B cell (primary cell): ENCODE measurements at regions not wholly inside any gene's neighbourhood (a gene's known extent, or its start where the extent isn't known, plus 50 kb on each side); places are given as distances from the start of the nearest gene placed in this dataset.

ENCODE experiments used
- EZH2 ChIP-seq: IDR thresholded peaks from 2 replicates; pipeline ENCODE4 v1.6.1; 2012; ENCODE audit warnings: borderline replicate concordance, low read depth, mild to moderate bottlenecking, moderate library complexity, low read length; ENCODE audit not compliant: insufficient read depth, poor library complexity, severe bottlenecking
- TF ChIP-seq, protein P1 (sequence below): fragments of 200-600 bp; IDR thresholded peaks from one replicate; pipeline ENCODE4 v1.8.0; 2022; ENCODE audit warnings: antibody characterized with exemption, mild to moderate bottlenecking

DNA sequence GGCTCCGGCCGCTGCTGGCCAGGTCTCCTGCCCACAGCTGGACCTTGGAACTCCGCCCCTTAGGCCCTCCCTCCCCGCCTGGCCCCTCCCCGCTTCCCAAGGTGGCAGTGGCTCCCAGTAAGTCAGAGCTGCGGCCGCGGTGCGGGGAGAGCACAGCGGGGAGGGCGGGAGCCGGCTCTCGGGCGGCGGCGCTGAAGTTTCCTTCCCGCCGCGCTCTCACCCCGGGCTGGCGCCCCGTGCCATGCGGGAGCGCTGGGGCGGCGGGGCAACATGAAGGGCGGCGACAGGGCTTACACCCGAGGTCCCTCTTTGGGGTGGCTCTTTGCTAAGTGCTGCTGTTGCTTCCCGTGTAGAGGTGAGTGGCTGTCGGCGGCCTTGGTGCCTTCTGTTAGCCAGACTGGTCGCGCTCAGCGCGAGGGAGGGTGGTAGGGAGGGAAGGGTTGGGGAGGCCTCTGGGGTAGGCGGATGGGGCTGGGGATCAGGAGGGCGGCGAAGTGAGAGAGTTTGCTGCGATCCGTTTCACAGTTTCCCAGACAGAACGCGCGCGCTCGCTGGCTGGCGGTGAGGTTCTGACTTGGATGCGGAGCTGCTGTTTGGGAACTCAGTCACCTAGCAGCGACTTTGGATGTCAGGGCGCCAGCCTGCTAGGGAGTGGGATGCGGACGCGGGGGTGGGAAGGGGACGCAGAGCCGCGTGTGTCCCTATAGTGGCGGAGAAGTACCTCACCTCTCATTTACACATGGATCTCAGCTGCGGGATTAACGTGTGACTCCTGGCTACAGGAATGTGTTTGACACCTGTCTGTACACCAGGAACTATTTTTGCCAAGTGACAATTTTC lies 145.5 kb upstream of the UMPS start:
- TF ChIP-seq, protein P1, sequence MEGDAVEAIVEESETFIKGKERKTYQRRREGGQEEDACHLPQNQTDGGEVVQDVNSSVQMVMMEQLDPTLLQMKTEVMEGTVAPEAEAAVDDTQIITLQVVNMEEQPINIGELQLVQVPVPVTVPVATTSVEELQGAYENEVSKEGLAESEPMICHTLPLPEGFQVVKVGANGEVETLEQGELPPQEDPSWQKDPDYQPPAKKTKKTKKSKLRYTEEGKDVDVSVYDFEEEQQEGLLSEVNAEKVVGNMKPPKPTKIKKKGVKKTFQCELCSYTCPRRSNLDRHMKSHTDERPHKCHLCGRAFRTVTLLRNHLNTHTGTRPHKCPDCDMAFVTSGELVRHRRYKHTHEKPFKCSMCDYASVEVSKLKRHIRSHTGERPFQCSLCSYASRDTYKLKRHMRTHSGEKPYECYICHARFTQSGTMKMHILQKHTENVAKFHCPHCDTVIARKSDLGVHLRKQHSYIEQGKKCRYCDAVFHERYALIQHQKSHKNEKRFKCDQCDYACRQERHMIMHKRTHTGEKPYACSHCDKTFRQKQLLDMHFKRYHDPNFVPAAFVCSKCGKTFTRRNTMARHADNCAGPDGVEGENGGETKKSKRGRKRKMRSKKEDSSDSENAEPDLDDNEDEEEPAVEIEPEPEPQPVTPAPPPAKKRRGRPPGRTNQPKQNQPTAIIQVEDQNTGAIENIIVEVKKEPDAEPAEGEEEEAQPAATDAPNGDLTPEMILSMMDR = no peak
- TF ChIP-seq EZH2 = no peak
